ENCODE measurements at regions not wholly inside any gene's neighbourhood (a gene's known extent, or its start where the extent isn't known, plus 50 kb on each side); places are given as distances from the start of the nearest gene placed in this dataset.
"Not testable (repeated sequence)": the region's sequence is repeated elsewhere in the genome, so short reads cannot be mapped to it uniquely, and the experiment has no call there.

DNA sequence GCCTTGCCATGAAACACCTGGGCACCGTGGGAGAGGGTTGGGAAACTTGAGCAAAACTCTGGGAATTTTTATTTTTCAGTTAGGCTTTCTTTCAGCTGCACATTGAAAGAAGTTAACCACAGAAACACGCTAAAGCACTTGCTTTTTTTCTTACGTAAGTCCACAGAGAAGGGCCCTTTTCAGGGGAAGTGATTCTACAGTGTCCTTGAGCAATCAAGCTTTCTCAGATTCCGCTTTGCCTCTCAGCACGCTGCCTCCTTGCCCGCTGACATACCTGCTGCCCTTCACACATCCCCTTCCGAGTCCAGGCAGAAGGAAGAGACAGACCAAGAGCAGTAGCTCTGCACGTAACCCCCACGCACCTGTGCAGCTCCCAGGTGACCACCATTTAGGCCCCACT, 135.5 kb upstream of the MYT1L start:
- DNase-seq (ENCODE audit: low read depth) = no peak

DNA sequence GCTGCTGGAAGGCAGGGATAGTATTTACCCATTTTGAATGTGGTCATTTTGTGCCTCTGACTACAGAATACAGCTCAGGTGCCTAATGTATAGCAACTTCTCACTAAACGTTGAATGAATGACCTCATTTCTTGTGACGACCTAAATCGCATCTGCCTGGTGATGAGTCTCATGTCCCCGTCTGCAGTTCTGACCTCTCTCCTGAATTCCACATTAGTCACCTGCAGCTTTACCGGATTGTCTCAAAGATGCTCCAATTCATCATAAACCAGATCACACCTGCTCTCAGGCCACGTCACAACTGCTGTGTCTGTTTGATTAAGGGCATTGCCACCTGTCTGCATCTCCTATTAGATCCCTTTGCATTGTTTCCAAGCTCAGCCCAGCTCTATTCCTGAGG, 133.6 kb upstream of the MYT1L start:
- DNase-seq (ENCODE audit: low read depth) = no peak

DNA sequence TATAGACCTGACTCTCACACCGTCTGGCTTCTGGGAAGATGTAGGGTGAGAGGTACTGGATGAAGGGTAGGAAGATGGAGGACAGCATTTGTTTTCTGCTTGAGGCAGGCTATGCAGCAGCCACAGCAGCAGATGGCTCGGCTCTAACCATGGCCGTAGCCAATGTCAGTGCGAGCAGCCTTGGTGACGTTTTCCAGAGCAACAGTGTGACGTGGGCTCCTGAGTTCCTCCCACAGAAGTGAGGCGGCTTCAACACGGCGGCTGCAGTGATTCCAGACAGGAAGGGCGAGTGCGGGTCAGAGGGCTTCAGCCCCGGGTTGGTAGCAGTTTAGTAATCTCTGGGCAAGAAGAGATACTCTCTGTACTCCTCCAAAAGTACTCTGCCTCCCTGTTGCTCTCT, 133.0 kb upstream of the MYT1L start:
- no peak for DNase-seq (ENCODE audit: low read depth)

DNA sequence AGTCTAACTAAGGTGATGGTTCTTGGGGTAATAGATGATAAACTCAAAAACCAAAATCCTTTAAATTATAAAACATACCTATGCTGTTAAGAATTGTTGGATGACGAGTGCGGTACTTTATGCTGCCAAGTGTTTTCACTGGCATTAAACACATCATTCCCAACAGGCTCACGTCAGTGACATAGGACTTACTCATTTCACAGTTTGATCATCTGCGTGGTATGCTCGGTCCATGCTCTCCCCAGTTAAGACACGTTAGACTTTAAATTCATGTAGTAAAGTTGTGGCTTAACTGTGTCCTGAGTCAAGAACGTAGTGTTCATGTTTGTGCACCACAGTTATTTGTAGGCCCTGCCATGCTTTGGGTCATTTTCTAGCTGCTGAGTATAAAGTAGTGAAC, 125.6 kb upstream of the MYT1L start:
- no peak for DNase-seq (ENCODE audit: low read depth)

DNA sequence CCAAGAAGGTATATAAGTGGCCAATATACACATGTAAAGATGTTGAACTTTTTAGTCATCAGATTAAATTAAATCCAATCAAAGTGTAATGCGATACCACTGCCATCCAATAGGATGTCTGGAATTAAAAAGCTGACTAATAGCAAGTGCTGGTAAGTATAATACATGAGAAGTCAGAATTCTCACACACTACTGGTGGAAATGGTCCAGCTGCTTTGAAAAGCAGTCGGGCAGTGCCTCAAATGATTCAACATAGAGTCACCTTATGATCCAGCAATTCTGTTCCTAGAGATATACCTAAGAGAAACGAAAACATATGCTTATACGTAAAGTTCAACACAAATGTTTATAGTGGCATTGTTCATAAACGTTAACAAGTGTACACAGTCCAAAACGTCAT, 124.1 kb upstream of the MYT1L start:
- no peak for DNase-seq (ENCODE audit: low read depth)

DNA sequence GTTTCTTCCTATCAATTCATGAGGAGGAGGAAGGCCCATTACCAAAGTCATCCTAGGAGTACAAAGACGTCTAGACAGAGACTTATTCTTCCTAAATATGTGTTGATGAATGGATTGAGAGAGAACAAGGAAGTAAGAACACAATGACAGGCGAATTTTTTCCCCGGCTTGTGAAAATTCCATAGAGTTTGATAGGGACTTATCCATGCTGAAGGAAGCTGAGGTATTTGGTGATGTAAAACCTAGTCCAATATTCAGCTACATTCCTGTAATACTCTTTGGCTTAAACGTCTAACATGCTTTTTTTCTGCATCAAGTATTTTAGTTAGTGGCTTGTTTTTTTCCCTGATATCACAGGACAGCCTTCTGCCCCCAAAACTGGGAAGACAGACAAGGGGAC, 121.9 kb upstream of the MYT1L start:
- no peak for DNase-seq (ENCODE audit: low read depth)

DNA sequence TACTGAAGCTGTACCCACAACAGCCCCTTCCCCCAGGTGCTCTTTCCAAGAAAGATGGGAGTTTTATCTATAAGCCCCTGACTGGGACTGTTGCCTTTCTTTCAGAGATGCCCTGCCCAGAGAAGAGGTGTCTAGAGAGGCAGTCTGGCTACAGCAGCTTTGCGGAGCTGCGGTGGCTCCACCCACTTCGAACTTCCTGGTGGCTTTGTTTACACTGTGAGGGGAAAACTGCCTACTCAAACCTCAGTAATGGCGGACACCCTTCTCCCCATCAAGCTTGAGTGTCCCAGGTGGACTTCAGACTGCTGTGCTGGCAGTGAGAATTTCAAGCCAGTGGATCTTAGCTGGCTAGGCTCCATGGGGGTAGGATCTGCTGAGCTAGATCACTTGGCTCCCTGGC, 120.2 kb upstream of the MYT1L start:
- not testable (repeated sequence) for DNase-seq (ENCODE audit: low read depth)

DNA sequence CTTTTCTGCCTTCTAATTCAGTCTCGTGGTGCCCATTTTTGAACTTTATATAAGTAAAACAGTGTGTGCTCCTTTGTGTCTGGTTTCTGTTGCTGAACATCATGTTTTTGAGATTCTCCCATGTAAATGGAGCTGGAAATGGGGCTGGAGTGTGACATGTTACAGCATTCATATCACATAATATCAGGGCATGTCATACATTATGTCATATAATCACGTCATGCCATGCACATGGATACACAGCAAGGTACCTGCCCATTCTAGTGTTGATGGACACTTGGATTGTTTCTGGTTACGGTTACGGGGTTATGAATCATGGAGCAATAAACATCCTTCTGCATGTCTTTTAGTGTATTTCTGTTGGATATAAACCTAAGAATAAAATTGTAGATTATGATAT, 117.1 kb upstream of the MYT1L start:
- no peak for DNase-seq (ENCODE audit: low read depth)

DNA sequence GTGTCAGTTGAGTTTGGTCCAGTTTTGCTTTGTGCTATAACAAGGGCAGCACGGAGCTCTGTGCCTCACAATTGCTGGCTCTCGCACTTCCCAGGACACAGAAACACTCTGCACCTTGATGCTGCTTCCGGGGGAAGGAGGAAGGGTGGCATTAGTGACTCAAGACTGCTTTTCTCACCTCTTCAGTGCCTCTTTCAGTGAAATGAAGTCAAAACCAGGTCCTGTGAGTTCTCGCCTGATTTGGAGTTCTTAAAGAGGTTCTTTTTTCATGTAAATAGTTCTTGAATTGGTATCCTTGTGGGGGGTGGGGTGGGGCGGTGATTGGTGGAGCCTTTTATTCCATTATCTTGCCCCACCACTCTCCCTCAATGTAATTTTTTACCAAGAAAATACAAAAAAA, 91.5 kb upstream of the MYT1L start:
- no peak for DNase-seq (ENCODE audit: low read depth)

DNA sequence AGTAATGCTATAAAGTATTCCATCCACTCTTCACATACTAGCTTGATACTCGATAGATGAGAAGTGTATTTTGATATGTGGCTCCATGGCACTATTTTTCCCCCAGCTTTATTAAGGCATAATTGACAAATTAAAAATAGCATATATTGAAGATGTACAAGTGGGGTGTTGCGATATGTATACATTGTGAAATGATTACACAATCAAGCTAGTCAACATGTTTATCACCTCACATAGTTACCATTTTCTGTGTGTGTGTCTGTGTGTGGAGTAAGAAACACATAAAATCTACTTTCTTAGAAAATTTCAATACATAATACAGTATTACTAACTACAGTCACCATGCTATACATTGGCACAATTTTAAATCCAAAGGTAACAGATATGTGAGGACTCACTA, 82.5 kb upstream of the MYT1L start:
- DNase-seq (ENCODE audit: low read depth) = no peak

DNA sequence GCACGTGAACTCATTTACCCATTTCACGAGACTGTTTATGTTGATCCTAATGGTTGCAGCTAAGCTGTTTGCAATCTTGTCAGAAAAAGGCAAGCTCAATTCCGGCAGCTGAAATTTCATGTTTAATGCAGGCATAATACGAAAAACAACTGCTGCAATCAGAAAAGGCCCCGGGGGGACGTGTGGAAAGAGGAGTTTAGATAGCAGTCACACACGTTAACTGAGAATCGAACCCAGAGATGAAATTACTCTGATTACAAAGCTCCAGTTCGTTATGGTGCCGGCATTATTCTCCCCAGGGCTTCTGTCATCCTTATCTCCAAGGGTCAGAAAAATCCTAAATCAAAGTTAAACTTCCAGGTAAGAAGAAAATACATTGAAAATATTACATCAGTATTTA, 79.9 kb upstream of the MYT1L start:
- DNase-seq (ENCODE audit: low read depth) = no peak

DNA sequence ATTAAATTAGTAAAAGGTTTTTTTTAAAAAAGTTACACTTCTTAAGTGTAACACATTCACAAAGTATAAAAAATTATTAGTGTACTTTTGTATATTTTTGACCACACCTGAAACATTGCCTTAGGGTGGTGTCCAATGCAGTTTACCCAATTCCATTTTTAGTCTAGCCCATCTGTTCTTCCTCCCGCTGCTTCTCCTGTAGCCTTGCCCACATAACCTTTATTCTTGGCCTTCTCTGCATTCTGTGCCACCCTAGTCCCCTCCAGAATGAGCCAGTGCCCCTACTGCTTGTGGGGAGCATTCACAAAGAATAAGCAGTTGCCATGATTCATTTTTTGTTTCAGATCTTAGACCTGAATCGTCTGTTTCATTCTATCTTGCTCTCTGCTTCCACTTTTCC, 78.4 kb upstream of the MYT1L start:
- no peak for DNase-seq (ENCODE audit: low read depth)

DNA sequence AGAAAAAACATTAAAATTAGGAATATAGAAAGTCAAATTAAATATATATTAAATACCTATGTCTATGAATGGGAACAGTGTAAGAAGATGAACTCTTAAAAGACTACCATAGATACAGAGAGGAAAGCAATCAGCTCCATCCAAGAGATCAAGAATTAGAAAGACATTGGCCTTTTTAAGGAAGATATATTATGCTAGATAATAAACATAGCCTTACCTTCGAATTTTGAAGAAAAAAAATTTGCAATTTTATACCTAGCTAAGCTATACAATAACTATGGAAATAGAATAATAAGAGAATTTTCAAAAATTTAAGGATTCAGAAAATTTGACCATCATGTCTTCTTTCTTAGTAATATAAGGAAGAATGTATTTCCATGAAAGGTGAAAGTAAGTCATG, 74.7 kb upstream of the MYT1L start:
- DNase-seq (ENCODE audit: low read depth) = no peak

DNA sequence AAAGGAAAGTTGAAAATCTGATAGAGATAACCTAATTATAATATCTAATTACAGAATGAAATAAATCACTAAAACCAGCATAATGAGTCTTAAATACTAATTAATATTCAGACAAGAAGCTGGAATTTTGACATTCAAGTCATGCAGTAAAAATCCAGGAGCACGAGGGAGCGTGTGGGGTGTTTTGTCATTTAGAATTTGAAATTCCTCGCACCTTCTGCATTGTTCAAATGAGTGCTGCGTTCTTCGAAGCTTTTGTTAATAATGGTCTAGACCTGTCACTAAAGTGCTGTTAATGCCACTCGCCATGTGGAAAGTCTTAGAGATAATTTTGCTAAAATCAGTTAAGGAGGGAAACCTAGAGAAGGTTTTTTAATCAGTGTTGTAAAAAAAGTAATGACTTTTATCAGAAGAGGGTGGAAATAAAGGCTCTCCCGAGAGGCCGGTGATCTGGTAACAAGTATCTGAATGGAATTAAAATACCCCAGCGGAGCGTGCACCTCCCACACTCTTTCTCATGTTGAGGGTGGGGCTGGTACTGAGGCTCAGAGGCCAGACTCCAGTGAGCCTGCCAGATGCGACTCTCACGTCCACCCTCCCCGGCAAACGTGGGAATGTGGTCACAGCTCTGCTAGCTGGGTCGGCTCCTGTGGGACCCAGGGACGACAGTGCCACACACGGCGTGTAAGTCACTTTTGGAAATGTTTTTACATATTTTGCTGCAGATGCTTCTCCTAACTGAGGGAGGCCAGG, 69.4 kb upstream of the MYT1L start:
- no peak for DNase-seq (ENCODE audit: low read depth)

DNA sequence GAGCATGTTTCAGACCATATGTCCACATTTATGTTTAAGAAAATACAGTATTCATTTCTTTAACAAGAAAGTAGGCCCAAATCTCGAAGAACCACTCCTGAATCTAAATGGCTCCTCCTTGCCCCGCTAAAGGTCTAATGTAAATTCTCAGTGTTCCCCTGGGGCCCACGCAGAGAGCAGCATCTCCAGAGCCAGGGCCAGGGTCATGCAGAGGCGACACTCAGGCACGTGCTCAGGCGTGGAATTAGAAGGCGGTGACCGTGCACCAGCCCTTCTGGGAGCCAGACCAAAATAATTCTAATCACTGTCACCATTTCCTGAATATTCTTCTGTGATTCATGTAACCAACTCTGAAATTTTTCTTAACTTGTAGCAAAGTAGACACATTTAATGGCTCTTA, 68.3 kb upstream of the MYT1L start:
- no peak for DNase-seq (ENCODE audit: low read depth)

DNA sequence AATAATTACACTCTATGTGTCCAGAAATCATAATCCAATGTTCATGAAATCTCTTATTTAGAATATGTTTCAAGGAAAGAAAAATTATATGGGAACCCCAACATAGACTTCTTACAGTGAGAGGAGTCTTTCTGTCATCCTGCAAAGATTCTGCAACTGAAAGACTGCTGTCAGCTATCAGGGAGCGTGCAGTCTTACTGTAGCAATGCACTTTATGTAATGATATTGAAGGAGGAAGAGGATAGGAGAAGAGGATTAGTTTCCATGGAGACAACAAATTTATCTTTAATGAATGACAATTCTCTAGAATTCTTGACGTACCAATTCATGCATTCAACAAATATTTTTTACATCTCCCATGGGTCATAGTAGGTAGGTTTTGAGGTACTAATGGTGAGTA, 61.3 kb upstream of the MYT1L start:
- no peak for DNase-seq (ENCODE audit: low read depth)

DNA sequence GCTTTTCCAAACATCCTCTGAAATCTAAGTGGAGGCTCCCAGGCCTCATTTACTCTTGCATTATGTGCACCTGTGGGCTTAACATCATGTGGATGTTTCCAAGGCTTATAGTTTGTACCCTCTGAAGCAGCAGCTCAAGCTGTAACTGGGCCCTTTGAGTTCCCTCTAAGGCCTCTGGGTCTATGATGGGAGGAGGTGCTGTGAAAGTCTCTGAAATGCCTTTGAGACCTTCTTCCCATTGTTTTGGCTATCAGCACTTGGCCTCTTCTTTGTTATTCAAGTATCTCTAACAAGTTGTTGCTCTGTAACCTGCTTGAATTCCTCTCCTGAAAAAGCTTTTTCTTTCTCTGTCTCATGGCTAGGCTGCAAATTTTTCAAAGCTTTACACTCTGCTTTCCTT, 58.1 kb upstream of the MYT1L start:
- no peak for DNase-seq (ENCODE audit: low read depth)
